ENCODE measurements at regions not wholly inside any gene's neighbourhood (a gene's known extent, or its start where the extent isn't known, plus 50 kb on each side); places are given as distances from the start of the nearest gene placed in this dataset.

GRCh38 chr2:23327887-23328286, 57.1 kb upstream of the KLHL29 start:
- no peaks in the 10 kb centered on the region for H3K9me3 ChIP-seq (ENCODE audit: insufficient read depth, low read length)
- no peaks in the 10 kb centered on the region for H3K79me2 ChIP-seq (ENCODE audit: low read length)
- H3K36me3 ChIP-seq (replicated peaks; ENCODE audit: low read depth, low read length), result no peaks in the 10 kb centered on the region
- no peak overlapping the region for H3K9ac ChIP-seq (ENCODE audit: low read length)
- H2AFZ ChIP-seq (ENCODE audit: low read depth, low read length), result no peak overlapping the region
- no peak overlapping the region for H3K4me3 ChIP-seq (ENCODE audit: low read length)
- no peaks in the 10 kb centered on the region for H3K4me1 ChIP-seq (ENCODE audit: low read length)
- H3K4me2 ChIP-seq (ENCODE audit: low read length), result no peak overlapping the region
- peaks cover 35% of the 10 kb centered on the region for H3K27me3 ChIP-seq (ENCODE audit: low read depth, low read length)
- H3K27ac ChIP-seq (ENCODE audit: low read length), result no peak overlapping the region
- H4K20me1 ChIP-seq (ENCODE audit: insufficient read depth, low read length), result no peaks in the 10 kb centered on the region
- TF ChIP-seq EZH2phosphoT487 (IDR thresholded peaks at IDR 0.05; ENCODE audit: low read depth), result no peak
- TF ChIP-seq CTCF (IDR thresholded peaks at IDR 0.05; ENCODE audit: low read depth, low read length), result no peak

- Histone ChIP-seq H4K20me1 (ENCODE audit: insufficient read depth, low read length) (no peaks in the 10 kb centered on the region), H3K36me3 (replicated peaks; ENCODE audit: low read depth, low read length) (no peaks in the 10 kb centered on the region), H3K9ac (ENCODE audit: low read length) (no peak overlapping the region), H3K27ac (ENCODE audit: low read length) (no peak overlapping the region), H3K4me1 (ENCODE audit: low read length) (no peaks in the 10 kb centered on the region), H3K4me3 (ENCODE audit: low read length) (no peak overlapping the region), H3K4me2 (ENCODE audit: low read length) (no peak overlapping the region), H3K9me3 (ENCODE audit: insufficient read depth, low read length) (no peaks in the 10 kb centered on the region), H2AFZ (ENCODE audit: low read depth, low read length) (no peak overlapping the region), H3K79me2 (ENCODE audit: low read length) (no peaks in the 10 kb centered on the region), H3K27me3 (ENCODE audit: low read depth, low read length) (peaks cover 35% of the 10 kb centered on the region)
- TF ChIP-seq EZH2phosphoT487 (IDR thresholded peaks at IDR 0.05; ENCODE audit: low read depth) (no peak), CTCF (IDR thresholded peaks at IDR 0.05; ENCODE audit: low read depth, low read length) (peak; percentile 27)
Measured at GRCh38 chr2:23330214-23330613, 54.8 kb upstream of the KLHL29 start.
